Posterior vena cava (tissue), 2 donors: ENCODE measurements at regions not wholly inside any gene's neighbourhood (a gene's known extent, or its start where the extent isn't known, plus 50 kb on each side); places are given as distances from the start of the nearest gene placed in this dataset.
"Not testable (repeated sequence)": the region's sequence is repeated elsewhere in the genome, so short reads cannot be mapped to it uniquely, and the experiment has no call there.

ENCODE experiments used
- DNase-seq: peaks from one replicate; pipeline ENCODE4 v3.0.0-alpha.2; 2020; ENCODE audit warnings: low spot score
- intact Hi-C, 2 donors: fragments of 100-400 bp; cut with DNase I; formaldehyde crosslinking; loops; one replicate each; pipeline versions ENCODE4 v1.14.1 to v1.14.2; 2022 to 2023
- donor health status: DM: yes; HTN: yes; CAD: no.
- donor health status: DM: yes; HTN: yes; CAD: no.

DNA sequence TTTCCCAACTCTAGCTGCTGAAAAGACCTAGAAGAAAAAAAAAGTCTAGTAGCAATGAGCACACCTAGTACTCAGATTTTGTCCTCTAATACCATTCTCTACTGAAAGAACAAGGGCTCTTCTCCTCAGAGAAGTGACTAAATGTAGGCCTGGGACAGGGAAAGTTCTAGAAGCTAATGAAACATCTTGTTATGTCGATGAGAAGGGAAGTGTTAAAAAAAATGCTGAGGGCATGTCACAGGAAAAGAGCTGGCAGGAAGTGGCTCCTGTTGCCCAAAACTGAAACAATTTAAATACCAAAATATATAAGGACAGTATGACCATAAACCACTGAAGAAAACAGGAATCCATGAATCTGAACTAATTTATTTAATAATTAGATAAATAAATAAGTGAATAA is 581.4 kb upstream of the TBL1XR1 start:
- no peak for DNase-seq
- intact Hi-C loops: no loop called here

DNA sequence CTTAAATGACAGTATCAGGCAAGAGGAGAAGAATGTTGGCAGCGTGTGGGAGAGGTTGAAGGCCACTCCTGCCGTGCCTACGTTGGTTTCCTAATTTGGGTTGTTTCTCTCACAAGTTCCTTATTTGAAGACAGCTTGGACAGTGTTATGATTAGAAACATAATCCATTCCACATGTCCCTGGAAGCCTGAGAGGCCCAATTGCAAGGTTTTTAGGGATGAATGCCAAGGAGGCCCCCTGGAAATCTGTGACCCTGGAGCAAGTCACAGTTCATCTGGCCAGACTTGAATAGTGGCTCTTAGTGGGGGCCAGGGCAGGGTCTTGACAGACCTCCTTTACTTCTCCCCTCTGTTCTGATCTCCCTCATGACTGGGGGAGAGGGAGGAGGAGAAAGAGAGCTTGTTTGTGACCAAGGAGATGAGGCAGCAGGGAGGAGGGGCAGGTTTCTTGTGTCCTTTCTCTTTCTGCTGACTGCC is 584.4 kb upstream of the TBL1XR1 start:
- intact Hi-C loops: no loop called here
- DNase-seq: no peak

DNA sequence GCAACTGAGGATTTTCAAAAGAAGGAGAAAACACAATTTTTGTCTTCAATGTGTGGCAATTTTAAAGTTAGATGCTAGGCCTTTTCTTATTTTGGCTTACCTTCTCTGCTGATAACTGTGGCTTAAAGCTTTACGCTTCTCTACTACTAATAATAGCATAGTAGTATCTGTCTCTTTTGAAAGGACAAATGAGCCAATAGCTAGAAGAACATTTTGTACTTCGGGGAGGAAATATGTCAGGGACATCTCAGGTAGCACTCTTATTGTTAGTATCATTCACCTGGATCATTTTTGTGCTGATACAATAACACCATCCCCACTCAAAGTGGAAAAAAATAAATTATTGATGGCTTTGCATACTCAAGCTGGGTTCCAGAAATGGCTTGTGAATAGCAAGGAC is 586.1 kb upstream of the TBL1XR1 start:
- no peak for DNase-seq

DNA sequence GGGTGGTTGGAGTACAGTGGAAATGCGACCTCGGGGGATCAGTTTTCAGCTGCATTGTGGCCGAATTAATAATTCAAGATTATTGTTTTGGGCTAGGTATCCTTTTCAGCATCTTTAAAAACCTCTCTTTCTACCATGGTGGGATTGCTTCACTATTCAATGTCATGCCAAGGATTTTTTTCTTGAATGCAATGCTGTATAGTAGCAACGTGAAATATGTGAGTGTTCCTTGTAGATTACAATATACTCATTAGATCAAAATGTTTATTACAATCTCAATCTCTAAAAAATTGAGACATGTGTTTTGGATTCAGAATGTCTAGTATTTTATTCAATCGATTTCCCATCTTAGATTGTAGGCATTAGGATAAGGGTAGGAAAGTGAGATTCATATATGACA is 586.5 kb upstream of the TBL1XR1 start:
- intact Hi-C loops: no loop called here
- DNase-seq: no peak

More for the DNA sequence above, 586.1 kb upstream of the TBL1XR1 start:
- intact Hi-C loops: no loop called here

DNA sequence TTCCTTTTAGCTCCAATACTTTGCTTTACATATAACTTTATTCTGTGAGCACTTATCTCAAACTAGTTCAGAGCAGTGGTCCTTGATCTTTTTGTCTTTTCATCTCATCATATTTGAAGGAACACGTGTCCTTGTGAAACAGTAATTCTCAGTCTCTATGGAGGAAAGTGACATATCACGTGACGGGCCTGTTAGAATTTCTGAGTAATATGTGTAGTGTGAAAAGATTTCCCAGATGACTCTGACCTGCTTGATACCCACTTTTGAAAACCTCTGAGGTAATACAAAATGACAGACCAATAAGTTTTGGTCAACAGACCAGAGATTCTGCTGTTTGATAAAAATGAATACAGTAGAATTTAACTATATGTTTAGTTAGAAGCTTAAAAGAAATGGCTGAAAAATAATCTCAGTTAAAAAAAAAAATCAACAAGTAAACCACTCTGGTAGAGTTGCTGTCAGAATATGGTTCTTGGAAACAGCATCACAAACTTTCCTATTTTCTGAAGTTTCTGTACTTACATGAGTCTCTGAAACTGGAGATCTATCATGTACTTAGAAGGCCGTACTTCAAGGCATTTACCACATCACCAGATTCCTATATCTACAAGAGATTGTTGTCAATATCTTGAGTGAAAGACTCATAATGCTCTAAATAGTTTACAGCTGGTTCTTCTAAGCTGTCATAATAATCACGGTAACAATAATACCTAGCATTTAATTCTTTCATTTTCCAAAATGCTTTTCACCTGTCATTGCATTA is 590.2 kb upstream of the TBL1XR1 start:
- intact Hi-C loops: no loop called here
- no peak for DNase-seq

DNA sequence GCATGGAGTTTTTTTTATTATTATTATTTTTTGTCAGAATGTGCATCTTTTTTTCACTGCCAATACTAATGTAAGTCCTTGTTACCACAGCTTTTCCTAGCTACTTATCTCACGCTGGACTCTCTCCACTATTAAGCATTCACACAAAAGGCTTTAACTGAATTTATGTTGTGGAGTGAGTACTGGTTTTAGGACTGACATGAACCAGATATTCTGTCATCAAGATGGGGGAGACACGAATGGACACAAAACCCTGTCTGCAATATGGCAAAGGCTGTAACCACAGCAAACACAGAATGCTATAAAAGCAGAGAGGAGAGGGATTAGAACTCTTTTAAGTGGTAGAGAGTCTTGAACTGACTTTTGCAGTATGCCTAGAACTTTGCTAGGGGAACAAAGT is 592.2 kb upstream of the TBL1XR1 start:
- intact Hi-C loops: no loop called here
- no peak for DNase-seq

DNA sequence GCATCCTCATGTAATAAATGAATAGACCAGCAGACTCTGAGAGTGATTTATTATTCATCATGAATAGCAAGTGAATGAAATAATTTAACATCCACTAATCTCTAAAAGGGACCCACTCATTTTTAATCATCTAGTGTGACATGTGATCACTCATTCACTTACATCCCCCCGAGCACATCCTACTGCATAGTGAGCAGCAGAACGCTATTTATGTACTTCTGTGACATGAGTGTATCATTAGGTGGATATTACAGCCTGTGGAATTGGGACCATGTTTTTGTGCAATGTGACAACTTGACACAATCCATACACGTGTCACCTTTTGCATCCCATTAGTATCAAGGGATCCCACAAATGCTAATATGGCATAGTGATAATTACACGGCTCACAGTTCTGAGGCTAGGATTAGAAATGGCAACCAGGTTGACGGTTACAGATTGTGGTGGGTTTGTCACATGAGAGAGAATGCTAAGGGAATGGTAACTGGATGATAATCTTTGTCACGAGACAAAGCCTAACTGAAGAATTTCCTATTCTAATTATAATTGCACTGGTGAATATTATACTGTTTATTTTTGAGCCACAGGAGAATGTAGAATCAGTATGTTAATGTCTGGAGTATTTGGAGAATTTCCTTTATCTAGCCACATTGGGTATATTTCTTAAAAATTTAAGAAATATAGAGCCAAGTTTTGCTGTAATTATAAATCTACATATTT is 595.2 kb upstream of the TBL1XR1 start:
- DNase-seq: no peak
- intact Hi-C loops: no loop called here

DNA sequence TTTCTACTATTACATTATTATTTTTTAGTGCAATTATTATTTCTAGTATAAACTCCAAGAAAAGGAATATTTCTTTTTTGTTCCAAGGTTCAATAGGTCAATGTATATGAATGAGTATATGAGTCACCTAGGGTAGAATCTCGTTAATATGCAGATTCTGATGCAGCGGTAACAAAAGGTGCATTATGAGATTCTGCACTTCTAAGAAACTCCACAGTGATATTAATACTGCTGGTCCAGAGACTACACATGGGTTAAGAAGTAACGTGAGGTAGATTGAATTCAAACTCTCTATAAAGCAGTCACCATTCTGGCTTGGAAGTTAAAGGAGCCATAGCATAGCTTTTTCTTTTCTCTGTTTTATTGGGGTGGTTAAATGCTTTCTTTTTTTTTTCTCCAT is 596.2 kb upstream of the TBL1XR1 start:
- intact Hi-C loops: no loop called here
- no peak for DNase-seq

DNA sequence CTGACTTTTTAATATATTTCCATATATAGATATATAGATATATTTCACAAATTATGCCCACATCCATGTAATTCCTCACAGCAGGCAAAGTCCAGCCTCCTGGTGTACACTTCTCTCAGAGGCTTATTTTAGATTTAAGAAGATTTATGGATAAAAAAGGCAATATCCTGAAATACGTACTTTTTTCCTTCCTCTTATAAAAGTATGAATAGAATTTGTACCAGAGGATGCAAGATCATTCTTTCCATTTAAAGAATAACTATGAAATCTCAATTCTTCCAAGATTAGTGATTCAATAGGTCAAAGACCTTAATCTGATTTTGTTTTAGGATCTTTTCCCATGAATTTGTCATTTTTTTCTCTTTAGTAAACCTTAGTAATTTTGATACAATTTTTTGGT is 597.9 kb upstream of the TBL1XR1 start:
- DNase-seq: no peak
- intact Hi-C loops: no loop called here

DNA sequence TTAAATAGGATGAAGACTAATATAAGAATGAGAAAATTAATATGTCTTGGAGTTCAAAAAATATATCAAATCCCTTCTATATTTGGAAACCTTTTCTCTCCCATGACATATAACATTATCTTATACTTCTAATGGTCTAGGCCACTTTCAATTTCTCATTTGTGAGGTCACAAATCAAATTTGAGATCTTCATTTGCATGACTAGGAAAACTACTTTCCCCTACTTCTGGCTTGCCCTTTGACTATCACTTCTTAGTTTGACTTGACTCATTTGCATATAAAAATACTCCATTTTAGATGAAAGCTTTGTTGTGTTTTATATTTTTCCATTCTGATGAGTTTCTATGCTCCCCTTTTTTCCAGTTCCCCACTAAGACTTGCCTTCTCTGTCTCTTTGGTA is 598.6 kb upstream of the TBL1XR1 start:
- intact Hi-C loops: no loop called here
- DNase-seq: no peak

DNA sequence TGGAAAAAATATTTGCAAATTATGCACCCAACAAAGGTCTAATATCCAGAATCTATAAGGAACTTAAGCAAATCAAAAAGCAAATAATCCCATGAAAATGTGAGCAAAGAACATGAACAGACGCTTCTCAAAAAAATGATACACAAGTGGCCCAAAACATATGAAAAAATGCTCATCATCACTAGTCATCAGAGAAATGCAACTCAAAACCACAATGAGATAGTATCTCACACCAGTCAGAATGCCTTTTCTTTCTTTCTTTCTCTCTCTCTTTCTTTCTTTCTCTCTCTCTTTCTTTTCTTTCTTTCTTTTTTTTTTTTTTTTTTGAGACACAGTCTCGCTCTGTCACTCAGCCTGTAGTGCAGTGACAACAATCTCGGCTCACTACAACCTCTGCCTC is 602.9 kb upstream of the TBL1XR1 start:
- DNase-seq, intact Hi-C loops: not testable (repeated sequence)

DNA sequence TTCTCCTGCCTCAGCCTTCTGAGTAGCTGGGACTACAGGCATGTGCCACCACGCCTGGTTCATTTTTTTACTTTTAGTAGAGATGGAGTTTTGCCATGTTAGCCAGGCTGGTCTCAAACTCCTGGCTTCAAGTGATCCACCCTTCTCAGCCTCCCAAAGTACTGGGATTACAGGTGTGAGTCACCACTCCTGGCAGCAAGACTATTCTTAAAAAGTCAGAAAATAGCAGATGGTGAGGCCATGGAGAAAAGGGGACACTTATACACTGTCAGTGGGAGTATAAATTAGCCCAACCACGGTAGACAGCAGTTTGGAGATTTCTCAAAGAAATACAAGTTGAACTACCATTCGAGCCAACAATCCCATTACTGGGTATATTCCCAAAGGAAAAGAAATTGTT is 603.3 kb upstream of the TBL1XR1 start:
- no peak for DNase-seq
- intact Hi-C loops: no loop called here

DNA sequence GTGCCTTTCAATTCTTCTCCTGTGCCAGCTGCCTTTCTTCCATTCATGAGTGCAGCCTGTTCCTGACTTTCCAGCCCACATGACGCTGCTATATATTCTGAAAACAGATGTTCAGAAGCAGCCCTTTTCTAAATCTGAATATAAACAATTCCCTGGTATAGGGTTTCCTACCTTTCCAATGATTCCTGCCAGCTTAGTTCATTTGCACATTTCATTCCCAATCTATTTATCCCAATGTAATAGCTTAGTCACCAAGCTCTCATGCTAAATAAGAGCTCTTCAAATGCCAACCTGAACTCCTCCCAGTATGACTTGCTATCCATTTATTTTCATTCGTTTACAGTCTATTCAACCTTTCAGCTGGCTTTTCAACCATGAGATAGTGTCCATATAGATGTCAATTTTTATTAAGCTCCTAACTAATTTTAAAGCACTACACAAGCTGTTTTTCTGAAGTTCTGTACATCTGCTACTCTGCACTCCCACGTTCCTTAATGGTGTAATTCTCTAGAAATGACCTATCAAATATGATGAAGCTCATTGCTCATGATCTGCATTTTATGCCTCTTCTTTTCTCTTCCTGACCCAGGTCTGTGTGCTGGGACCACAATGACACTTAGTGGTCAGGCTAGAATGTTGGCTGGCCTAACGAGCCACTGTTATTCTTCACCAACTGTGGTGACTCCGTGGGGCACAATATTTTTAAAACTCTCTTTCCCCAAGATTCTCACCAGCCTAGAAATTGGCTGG is 605.0 kb upstream of the TBL1XR1 start:
- DNase-seq: no peak
- intact Hi-C loops: no loop called here

DNA sequence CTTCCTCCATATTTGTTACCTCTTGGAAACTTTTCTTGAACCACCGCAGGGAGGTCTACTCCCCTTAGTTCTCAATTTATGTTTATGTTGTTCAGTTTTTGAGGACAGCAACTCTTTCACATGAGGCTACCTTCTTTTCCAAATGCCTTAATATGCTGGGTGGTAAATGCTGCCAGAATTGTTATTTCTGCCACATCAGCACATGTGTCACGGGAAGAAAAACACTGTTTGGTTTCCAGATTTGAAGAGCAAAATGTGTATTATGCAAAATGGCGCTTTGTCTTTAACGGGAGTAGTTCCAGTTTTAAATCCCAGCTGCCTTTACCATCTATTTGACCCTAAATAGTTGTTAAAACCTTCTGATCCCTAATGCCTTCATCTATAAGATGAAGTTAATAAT is 606.2 kb upstream of the TBL1XR1 start:
- intact Hi-C loops: no loop called here

DNA sequence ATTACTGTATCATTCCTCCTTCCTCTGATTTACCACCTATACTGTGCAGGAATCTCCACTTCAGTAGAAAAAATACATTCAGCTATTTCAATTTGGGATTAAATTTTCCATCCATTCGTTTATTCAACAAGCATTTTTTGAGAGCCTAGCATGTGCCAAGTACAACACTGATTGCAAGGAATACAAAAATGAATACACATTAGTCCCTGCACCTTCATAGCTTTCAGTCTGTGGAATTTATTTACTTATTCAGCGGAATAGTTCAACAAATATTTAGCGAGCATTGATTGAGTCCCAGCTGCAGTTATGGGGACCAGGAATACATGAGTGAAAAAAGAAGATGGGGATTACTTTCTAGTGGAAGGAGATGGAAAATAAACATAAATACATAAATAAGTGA is 606.8 kb upstream of the TBL1XR1 start:
- intact Hi-C loops: no loop called here
- no peak for DNase-seq

More for the DNA sequence above, 606.2 kb upstream of the TBL1XR1 start:
- no peak for DNase-seq

DNA sequence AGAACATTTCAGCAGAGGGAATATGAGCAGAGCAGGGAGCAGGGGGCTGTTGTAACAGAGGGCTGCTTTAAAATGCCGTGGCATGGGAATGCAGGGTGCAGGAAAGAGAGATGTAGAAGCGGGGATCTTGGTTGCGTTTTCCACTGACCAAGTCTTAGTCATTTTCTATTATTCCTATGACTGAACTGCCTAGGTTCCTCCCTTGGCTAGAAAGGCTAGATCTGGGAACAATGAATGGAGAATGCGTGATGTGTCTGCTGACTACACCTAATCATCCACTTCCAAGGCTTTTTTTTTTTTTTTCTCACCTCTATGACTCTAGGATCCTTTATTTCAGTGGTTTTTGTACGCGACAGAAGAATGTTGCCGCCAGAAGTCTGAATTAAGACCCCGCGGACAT is 607.4 kb upstream of the TBL1XR1 start:
- DNase-seq: no peak
- intact Hi-C loops: no loop called here

DNA sequence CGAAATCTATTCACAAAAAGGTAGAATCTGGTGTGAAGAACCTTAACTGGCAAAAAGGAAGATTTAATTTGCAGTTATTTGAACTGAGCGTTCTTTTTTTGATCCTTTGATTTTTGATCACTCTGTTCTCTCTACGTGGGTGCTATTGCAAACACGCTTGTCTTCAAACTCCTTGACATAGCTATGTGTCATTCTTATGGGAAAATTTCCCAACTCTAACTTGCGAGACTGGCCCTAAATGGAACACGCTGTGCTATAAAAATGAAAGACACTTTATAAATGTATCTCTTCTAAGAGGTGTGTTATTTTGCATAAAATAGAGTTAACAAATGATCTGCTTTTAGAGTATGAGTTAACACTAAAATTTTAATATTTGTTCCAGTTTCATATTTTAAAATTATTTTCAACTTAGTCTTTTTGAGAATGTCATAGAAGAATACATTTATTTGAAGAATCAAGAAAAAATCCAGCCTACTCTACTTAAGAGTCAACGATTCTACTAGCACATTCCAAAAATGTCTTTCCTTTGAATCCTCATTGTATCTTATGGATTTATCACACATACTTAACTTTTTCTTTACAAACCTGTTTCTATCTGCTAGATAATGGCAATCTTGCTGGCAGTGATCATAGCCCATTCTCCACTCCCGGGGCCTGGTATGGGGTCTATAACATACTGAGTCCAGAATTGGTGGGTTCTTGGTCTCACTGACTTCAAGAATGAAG is 610.0 kb upstream of the TBL1XR1 start:
- DNase-seq: no peak
- intact Hi-C loops: no loop called here

DNA sequence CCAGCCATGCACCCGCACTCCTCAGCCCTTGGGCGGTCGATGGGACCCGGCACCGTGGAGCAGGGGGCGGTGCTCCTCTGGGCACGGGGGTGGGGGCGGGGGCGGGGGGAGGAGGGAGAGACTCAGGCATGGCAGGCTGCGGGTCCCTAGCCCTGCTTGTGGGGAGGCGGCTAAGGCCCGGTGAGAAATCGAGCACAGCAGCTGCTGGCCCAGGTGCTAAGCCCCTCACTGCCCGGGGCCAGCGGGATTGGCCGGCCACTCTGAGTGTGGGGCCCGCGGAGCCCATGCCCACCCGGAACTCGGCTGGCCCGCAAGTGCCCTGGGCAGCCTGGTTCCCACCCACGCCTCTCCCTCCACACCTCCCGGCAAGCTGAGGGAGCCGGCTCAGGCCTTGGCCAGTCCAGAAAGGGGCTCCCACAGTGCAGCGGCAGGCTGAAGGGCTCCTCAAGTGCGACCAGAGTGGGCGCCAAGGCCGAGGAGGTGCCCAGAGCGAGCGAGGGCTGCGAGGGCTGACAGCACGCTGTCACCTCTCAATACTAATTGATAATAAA is 611.7 kb upstream of the TBL1XR1 start:
- DNase-seq: not testable (repeated sequence)

DNA sequence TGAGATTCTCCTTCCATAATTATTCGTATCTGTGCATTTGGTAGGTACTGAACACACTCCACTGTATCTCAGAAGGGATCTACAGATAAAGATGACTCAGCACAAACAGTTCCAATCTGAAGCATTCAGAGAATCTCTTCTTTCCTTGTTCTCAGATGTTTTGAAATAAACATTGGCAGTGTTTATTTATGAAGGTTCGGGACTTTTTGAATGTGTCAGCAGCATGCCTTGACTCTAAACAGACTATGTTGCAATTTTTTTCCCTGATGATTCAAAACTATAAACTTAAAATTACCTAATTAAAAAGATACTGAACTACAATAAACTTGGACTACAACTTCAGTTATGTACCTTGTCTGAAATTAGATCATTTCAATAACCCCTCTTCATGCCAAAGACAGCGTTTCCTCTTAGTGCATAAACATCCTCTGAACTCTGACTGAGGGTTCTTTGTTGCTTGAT is 612.9 kb upstream of the TBL1XR1 start:
- DNase-seq: no peak
- intact Hi-C loops: no loop called here

More for the DNA sequence above, 611.7 kb upstream of the TBL1XR1 start:
- intact Hi-C loops: not testable (repeated sequence)
